ENCODE measurements at regions not wholly inside any gene's neighbourhood (a gene's known extent, or its start where the extent isn't known, plus 50 kb on each side); places are given as distances from the start of the nearest gene placed in this dataset.

GRCh38 chr6:96466147-96466863, 55.3 kb upstream of the UFL1 start:
- no peaks in the 10 kb centered on the region for H3K9me3 ChIP-seq
- WGBS, 2 donors (ENCODE audit: low coverage in 1 of 2): 71 to 73% methylated on average over 2 of the region's 2 CpGs
- in situ Hi-C loops (cut with MboI; ENCODE audit: low pct_ligation_motif_present in 1 of 4, low pct_unique_long_range_greater_than_20kb in 1 of 4, low sequenced_read_pairs in 3 of 4) (no loop called here), intact Hi-C loops (cut with DNase I; ENCODE audit: low total_unique reads) (no loop called here)
- H3K27me3 ChIP-seq: no peaks in the 10 kb centered on the region
- H3K4me1 ChIP-seq: no peaks in the 10 kb centered on the region
- H3K4me3 ChIP-seq: no peak overlapping the region
- no peak overlapping the region for H3K27ac ChIP-seq
- no peak for TF ChIP-seq POLR2AphosphoS5 (IDR thresholded peaks at IDR 0.05)
- no peak for TF ChIP-seq POLR2A (IDR thresholded peaks at IDR 0.05)
- TF ChIP-seq CTCF (IDR thresholded peaks at IDR 0.05): no peak
- no peak for TF ChIP-seq EP300 (IDR thresholded peaks at IDR 0.05; ENCODE audit: low read depth)
- H3K36me3 ChIP-seq: no peaks in the 10 kb centered on the region
- DNase-seq: no peak

- H3K9me3 ChIP-seq: no peaks in the 10 kb centered on the region
- H3K36me3 ChIP-seq: no peaks in the 10 kb centered on the region
- intact Hi-C loops (cut with DNase I; ENCODE audit: low total_unique reads) (no loop called here), in situ Hi-C loops (cut with MboI; ENCODE audit: low pct_ligation_motif_present in 1 of 4, low pct_unique_long_range_greater_than_20kb in 1 of 4, low sequenced_read_pairs in 3 of 4) (no loop called here)
- no peaks in the 10 kb centered on the region for H3K27me3 ChIP-seq
- no peak for TF ChIP-seq POLR2AphosphoS5 (IDR thresholded peaks at IDR 0.05)
- TF ChIP-seq EP300 (IDR thresholded peaks at IDR 0.05; ENCODE audit: low read depth): no peak
- no peak for TF ChIP-seq CTCF (IDR thresholded peaks at IDR 0.05)
- no peak for TF ChIP-seq POLR2A (IDR thresholded peaks at IDR 0.05)
- no peak overlapping the region for H3K27ac ChIP-seq
- no peak for DNase-seq
- no peaks in the 10 kb centered on the region for H3K4me1 ChIP-seq
- H3K4me3 ChIP-seq: no peak overlapping the region
Measured at GRCh38 chr6:96467814-96468213, 53.8 kb upstream of the UFL1 start.

GRCh38 chr6:96468281-96468680, 53.3 kb upstream of the UFL1 start:
- H3K4me3 ChIP-seq: no peak overlapping the region
- WGBS, 2 donors (ENCODE audit: low coverage in 1 of 2): 40 to 43% methylated on average over 3 of the region's 3 CpGs
- no peak for TF ChIP-seq EP300 (IDR thresholded peaks at IDR 0.05; ENCODE audit: low read depth)
- intact Hi-C loops (cut with DNase I; ENCODE audit: low total_unique reads) (no loop called here), in situ Hi-C loops (cut with MboI; ENCODE audit: low pct_ligation_motif_present in 1 of 4, low pct_unique_long_range_greater_than_20kb in 1 of 4, low sequenced_read_pairs in 3 of 4) (no loop called here)
- DNase-seq: no peak
- no peak overlapping the region for H3K27ac ChIP-seq
- no peaks in the 10 kb centered on the region for H3K9me3 ChIP-seq
- H3K36me3 ChIP-seq: no peaks in the 10 kb centered on the region
- no peaks in the 10 kb centered on the region for H3K27me3 ChIP-seq
- no peaks in the 10 kb centered on the region for H3K4me1 ChIP-seq

GRCh38 chr6:96468681-96469224, 52.9 kb upstream of the UFL1 start:
- peak; percentile 16 for DNase-seq
- Histone ChIP-seq H3K27ac (no peak overlapping the region), H3K9me3 (no peaks in the 10 kb centered on the region), H3K4me1 (no peaks in the 10 kb centered on the region), H3K4me3 (no peak overlapping the region), H3K36me3 (no peaks in the 10 kb centered on the region), H3K27me3 (no peaks in the 10 kb centered on the region)
- 0 to 3% methylated on average over 2 of the region's 2 CpGs for WGBS, 2 donors (ENCODE audit: low coverage in 1 of 2)
- TF ChIP-seq CTCF (IDR thresholded peaks at IDR 0.05) (peak in 1 of 5 experiments; percentile 13), EP300 (IDR thresholded peaks at IDR 0.05; ENCODE audit: low read depth) (no peak)
- intact Hi-C loops (cut with DNase I; ENCODE audit: low total_unique reads) (no loop called here), in situ Hi-C loops (cut with MboI; ENCODE audit: low pct_ligation_motif_present in 1 of 4, low pct_unique_long_range_greater_than_20kb in 1 of 4, low sequenced_read_pairs in 3 of 4) (no loop called here)

GRCh38 chr6:96469312-96469711, 52.3 kb upstream of the UFL1 start:
- Histone ChIP-seq H3K4me3 (no peak overlapping the region), H3K9me3 (no peaks in the 10 kb centered on the region), H3K27me3 (no peaks in the 10 kb centered on the region), H3K4me1 (no peaks in the 10 kb centered on the region), H3K36me3 (no peaks in the 10 kb centered on the region), H3K27ac (no peak overlapping the region)
- intact Hi-C loops (cut with DNase I; ENCODE audit: low total_unique reads): no loop called here
- TF ChIP-seq POLR2AphosphoS5 (IDR thresholded peaks at IDR 0.05) (no peak), POLR2A (IDR thresholded peaks at IDR 0.05) (no peak), CTCF (IDR thresholded peaks at IDR 0.05) (no peak), EP300 (IDR thresholded peaks at IDR 0.05; ENCODE audit: low read depth) (no peak)
- no peak for DNase-seq
- 49 to 70% methylated on average over 2 of the region's 2 CpGs for WGBS, 2 donors (ENCODE audit: low coverage in 1 of 2)
- in situ Hi-C loops (cut with MboI; ENCODE audit: low pct_ligation_motif_present in 1 of 4, low pct_unique_long_range_greater_than_20kb in 1 of 4, low sequenced_read_pairs in 3 of 4): no loop called here
